Fibroblast of pulmonary artery (primary cell): ENCODE measurements at regions not wholly inside any gene's neighbourhood (a gene's known extent, or its start where the extent isn't known, plus 50 kb on each side); places are given as distances from the start of the nearest gene placed in this dataset.

Experiments used
- DNase-seq: peaks from one replicate; pipeline ENCODE4 v3.0.0-alpha.2; 2010; ENCODE audit warnings: low read depth
- H3K4me3 ChIP-seq: replicated peaks from 2 replicates; pipeline ENCODE4 v1.5.1; 2011; ENCODE audit warnings: low read depth, mild to moderate bottlenecking, control low read depth, low read length, moderate library complexity
- CTCF ChIP-seq: IDR thresholded peaks from 2 replicates; pipeline ENCODE4 v1.5.1; 2011; ENCODE audit warnings: mild to moderate bottlenecking, control low read depth, low read length, inconsistent platforms; ENCODE audit errors: missing control alignments

GRCh38 chr5:157922026-157922425, 63.1 kb upstream of the CLINT1 start:
- no peak for DNase-seq
- no peak for TF ChIP-seq CTCF
- no peak overlapping the region for H3K4me3 ChIP-seq

- no peak for DNase-seq
- no peak for TF ChIP-seq CTCF
- H3K4me3 ChIP-seq: no peak overlapping the region
These were observed 61.9 kb upstream of the CLINT1 start for GRCh38 chr5:157920828-157921170.

GRCh38 chr5:157918811-157919742, 60.1 kb upstream of the CLINT1 start:
- no peak for DNase-seq
- TF ChIP-seq CTCF: no peak
- H3K4me3 ChIP-seq: no peak overlapping the region

- H3K4me3 ChIP-seq: no peak overlapping the region
- TF ChIP-seq CTCF: peak; percentile 64
- DNase-seq: peak; percentile 81
These were observed 59.2 kb upstream of the CLINT1 start for GRCh38 chr5:157917899-157918809.

- H3K4me3 ChIP-seq: no peak overlapping the region
- no peak for TF ChIP-seq CTCF
- DNase-seq: peak; percentile 24
These were observed 58.5 kb upstream of the CLINT1 start for GRCh38 chr5:157917491-157917890.

- no peak for TF ChIP-seq CTCF
- no peak overlapping the region for H3K4me3 ChIP-seq
- DNase-seq: peak; percentile 75
These were observed 56.7 kb upstream of the CLINT1 start for GRCh38 chr5:157915638-157916037.
